Adrenal gland (tissue), 5 donors: ENCODE measurements at regions not wholly inside any gene's neighbourhood (a gene's known extent, or its start where the extent isn't known, plus 50 kb on each side); places are given as distances from the start of the nearest gene placed in this dataset.

Source experiments
- POLR2A ChIP-seq, 2 donors: fragments of 450-650 bp; IDR thresholded peaks; one replicate each; pipeline ENCODE4 v1.6.1; 2017; ENCODE audit warnings: antibody characterized with exemption in 2 of 2, mild to moderate bottlenecking in 2 of 2, moderate library complexity in 1 of 2
- TF ChIP-seq, protein P1 (sequence below), 6 experiments: fragments of 450-650 bp in 4 of 6; fragments of 200-600 bp in 2 of 6; sonication (generic) in 1 of 6; IDR thresholded peaks; 1 replicate in 5 of 6; 2 replicates in 1 of 6; pipeline versions ENCODE4 v1.5.1 to v1.8.0; 2016 to 2021; ENCODE audit warnings: antibody characterized with exemption in 6 of 6, mild to moderate bottlenecking in 2 of 6, moderate library complexity in 1 of 6
- donor health status: DM: no; HTN: no; CAD: no.

DNA sequence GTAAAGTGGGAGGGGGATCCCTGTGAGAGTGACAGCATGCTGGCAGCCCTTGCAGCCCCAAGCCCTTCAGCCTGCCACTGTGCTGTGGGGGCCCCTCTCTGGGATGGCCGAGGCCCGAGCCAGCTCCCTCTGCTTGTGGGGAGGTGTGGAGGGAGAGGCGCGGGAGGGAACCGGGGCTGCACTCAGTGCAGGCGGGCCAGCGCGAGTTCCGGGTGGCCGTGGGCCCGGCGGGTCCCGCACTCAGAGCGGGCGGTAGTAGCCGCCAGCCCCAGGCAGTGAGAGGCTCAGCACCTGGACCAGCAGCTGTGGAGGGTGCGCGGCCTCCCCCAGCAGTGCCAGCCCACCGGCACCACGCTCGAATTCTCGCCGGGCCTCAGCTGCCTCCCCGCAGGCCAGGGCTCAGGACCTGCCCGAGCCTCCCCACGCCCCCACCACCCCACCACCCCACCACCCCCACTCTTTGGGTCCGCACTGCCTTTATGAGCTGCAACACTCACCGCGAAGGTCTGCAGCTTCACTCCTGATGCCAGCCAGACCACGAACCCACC lies 208.1 kb downstream of the CDH19 start:
- TF ChIP-seq, protein P1, sequence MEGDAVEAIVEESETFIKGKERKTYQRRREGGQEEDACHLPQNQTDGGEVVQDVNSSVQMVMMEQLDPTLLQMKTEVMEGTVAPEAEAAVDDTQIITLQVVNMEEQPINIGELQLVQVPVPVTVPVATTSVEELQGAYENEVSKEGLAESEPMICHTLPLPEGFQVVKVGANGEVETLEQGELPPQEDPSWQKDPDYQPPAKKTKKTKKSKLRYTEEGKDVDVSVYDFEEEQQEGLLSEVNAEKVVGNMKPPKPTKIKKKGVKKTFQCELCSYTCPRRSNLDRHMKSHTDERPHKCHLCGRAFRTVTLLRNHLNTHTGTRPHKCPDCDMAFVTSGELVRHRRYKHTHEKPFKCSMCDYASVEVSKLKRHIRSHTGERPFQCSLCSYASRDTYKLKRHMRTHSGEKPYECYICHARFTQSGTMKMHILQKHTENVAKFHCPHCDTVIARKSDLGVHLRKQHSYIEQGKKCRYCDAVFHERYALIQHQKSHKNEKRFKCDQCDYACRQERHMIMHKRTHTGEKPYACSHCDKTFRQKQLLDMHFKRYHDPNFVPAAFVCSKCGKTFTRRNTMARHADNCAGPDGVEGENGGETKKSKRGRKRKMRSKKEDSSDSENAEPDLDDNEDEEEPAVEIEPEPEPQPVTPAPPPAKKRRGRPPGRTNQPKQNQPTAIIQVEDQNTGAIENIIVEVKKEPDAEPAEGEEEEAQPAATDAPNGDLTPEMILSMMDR (IDR thresholded peaks at IDR 0.05) = no peak
- TF ChIP-seq POLR2A (IDR thresholded peaks at IDR 0.05) = no peak
